Ovary (tissue), 3 donors: ENCODE measurements at regions not wholly inside any gene's neighbourhood (a gene's known extent, or its start where the extent isn't known, plus 50 kb on each side); places are given as distances from the start of the nearest gene placed in this dataset.

Experiments
- CTCF ChIP-seq, 3 donors: fragments of 450-650 bp in 2 of 3; fragments of 200-600 bp in 1 of 3; IDR thresholded peaks; one replicate each; pipeline versions ENCODE4 v1.5.1 to v1.8.0; 2016 to 2022; ENCODE audit warnings: antibody characterized with exemption in 3 of 3, mild to moderate bottlenecking in 1 of 3
- EP300 ChIP-seq: sonication (generic); formaldehyde crosslinking; IDR thresholded peaks from one replicate; pipeline ENCODE4 v1.6.1; 2017; ENCODE audit warnings: antibody characterized with exemption
- POLR2A ChIP-seq: fragments of 450-650 bp; IDR thresholded peaks from one replicate; pipeline ENCODE4 v1.6.1; 2017; ENCODE audit warnings: antibody characterized with exemption, mild to moderate bottlenecking, moderate library complexity
- donor health status: DM: no; HTN: no; CAD: no.

DNA sequence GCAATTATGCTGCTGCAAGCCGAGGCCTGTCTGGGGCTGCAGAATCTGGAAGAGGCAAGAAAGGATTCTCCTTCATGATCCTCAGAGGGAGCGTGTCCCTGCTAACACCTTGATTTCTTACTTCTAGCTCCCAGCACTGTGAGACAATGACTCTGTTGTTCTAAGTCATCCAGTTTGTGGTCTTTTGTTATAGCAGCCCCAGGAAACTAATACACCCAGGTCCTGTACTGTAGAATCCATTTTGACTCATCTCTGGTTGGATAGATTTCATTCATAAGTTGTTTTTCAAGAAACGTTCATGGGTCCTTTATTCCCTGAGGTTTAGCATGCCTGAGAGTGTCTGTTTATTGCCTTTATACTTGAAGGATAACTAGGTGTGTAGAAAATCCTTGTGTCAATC, 112.7 kb downstream of the TMEM17 start:
- TF ChIP-seq EP300 (no peak), POLR2A (no peak), CTCF (IDR thresholded peaks at IDR 0.05) (no peak)
